OCI-LY1 (cell line): ENCODE measurements at regions not wholly inside any gene's neighbourhood (a gene's known extent, or its start where the extent isn't known, plus 50 kb on each side); places are given as distances from the start of the nearest gene placed in this dataset.

Source experiments
- CTCF ChIP-seq: fragments of 200-600 bp; sonication (generic), shearing (Covaris generic); IDR thresholded peaks from 2 replicates; pipeline ENCODE4 v1.5.1; 2017; ENCODE audit warnings: mild to moderate bottlenecking, antibody characterized with exemption, low read length, moderate library complexity, mixed read lengths
- EZH2 ChIP-seq: fragments of 200-600 bp; sonication (generic), shearing (Covaris generic); IDR thresholded peaks from 2 replicates; pipeline ENCODE4 v1.8.0; 2017; ENCODE audit warnings: borderline replicate concordance, mixed run types, mild to moderate bottlenecking, antibody characterized with exemption, low read length, moderate library complexity, mixed read lengths

DNA sequence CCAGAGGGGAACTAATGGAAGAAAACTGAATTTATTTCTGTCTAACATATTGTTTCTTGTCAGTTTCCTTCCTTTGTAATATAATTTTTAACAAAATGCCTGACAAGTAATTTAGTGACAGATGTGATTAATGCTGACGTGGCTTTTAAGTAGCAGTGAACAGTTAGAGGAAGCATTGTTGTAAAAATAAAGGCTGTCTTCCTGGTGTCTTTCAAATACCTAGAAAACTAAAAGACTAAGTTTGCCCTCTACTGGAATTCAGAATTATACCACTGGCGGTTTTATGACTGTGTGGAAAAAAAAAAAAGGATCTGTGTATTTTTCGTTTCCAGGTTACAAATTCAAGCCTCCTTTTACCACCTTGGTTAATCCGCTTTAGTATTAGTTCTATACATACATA is 217.1 kb upstream of the DPP6 start:
- peak; percentile 25; the same call in 1 of the 2 replicates for TF ChIP-seq CTCF
- no peak for TF ChIP-seq EZH2
